Naive B cell (primary cell): ENCODE measurements at regions not wholly inside any gene's neighbourhood (a gene's known extent, or its start where the extent isn't known, plus 50 kb on each side); places are given as distances from the start of the nearest gene placed in this dataset.

ENCODE experiments used
- ATAC-seq, 2 donors: fragments of 150-1000 bp; cut with Tn5 transposase; 2 replicates each; pipeline ENCODE4 v1.10.0; 2021; ENCODE audit warnings: low read depth in 2 of 2, mild to moderate bottlenecking in 2 of 2, moderate library complexity in 2 of 2
- DNase-seq: peaks from one replicate; pipeline ENCODE4 v3.0.0; 2022
- H3K27ac Mint-ChIP-seq, 6 donors: one replicate each; pipeline ENCODE4 v1.8.0; 2020 to 2022; ENCODE audit warnings: mild to moderate bottlenecking in 6 of 6, mixed read lengths in 6 of 6, moderate library complexity in 5 of 6, inconsistent platforms in 2 of 6
- H3K27me3 Mint-ChIP-seq, 3 donors: one replicate each; pipeline ENCODE4 v1.8.0; 2021 to 2022; ENCODE audit warnings: mixed read lengths in 3 of 3, mild to moderate bottlenecking in 1 of 3
- H3K36me3 Mint-ChIP-seq, 2 donors: one replicate each; pipeline ENCODE4 v1.8.0; 2020 to 2022; ENCODE audit warnings: mixed read lengths in 2 of 2, inconsistent platforms in 1 of 2, mild to moderate bottlenecking in 1 of 2
- H3K4me1 Mint-ChIP-seq, 3 donors: one replicate each; pipeline ENCODE4 v1.8.0; 2020 to 2022; ENCODE audit warnings: mixed read lengths in 3 of 3, inconsistent platforms in 1 of 3, mild to moderate bottlenecking in 1 of 3, moderate library complexity in 1 of 3
- H3K4me3 Mint-ChIP-seq, 8 donors: one replicate each; pipeline ENCODE4 v1.8.0; 2020 to 2022; ENCODE audit warnings: mild to moderate bottlenecking in 8 of 8, mixed read lengths in 8 of 8, moderate library complexity in 8 of 8, inconsistent platforms in 2 of 8
- H3K9me3 Mint-ChIP-seq, 7 donors: one replicate each; pipeline ENCODE4 v1.8.0; 2020 to 2022; ENCODE audit warnings: mixed read lengths in 7 of 7, mild to moderate bottlenecking in 5 of 7, inconsistent platforms in 2 of 7, moderate library complexity in 1 of 7

GRCh38 chr5:96509721-96510350 is 76.8 kb upstream of the PCSK1 start:
- Mint-ChIP-seq H3K27ac (no peak overlapping the region), H3K4me3 (no peak overlapping the region), H3K9me3 (peaks cover 0 to 2% (median 0%) of the 10 kb centered on the region in 7 donors), H3K27me3 (peaks cover 2 to 8% (median 5%) of the 10 kb centered on the region in 3 donors), H3K36me3 (no peaks in the 10 kb centered on the region), H3K4me1 (no peaks in the 10 kb centered on the region)
- DNase-seq (no peak), ATAC-seq (no peak)

GRCh38 chr5:96516631-96517071 is 83.6 kb upstream of the PCSK1 start:
- Mint-ChIP-seq H3K36me3 (no peaks in the 10 kb centered on the region), H3K9me3 (peaks cover 0 to 4% (median 0%) of the 10 kb centered on the region in 7 donors), H3K4me3 (no peak overlapping the region), H3K27me3 (peaks cover 11 to 27% (median 27%) of the 10 kb centered on the region in 3 donors), H3K4me1 (no peaks in the 10 kb centered on the region), H3K27ac (no peak overlapping the region)
- DNase-seq (no peak), ATAC-seq (no peak)

- H3K27me3 Mint-ChIP-seq, result peaks cover 11 to 28% (median 25%) of the 10 kb centered on the region in 3 donors
- no peak overlapping the region for H3K27ac Mint-ChIP-seq
- H3K36me3 Mint-ChIP-seq, result no peaks in the 10 kb centered on the region
- ATAC-seq, result no peak
- H3K4me3 Mint-ChIP-seq, result no peak overlapping the region
- H3K9me3 Mint-ChIP-seq, result peaks cover 0 to 4% (median 0%) of the 10 kb centered on the region in 7 donors
- no peak for DNase-seq
- H3K4me1 Mint-ChIP-seq, result no peaks in the 10 kb centered on the region
These were observed 84.2 kb upstream of the PCSK1 start for GRCh38 chr5:96517295-96517694.

DNA sequence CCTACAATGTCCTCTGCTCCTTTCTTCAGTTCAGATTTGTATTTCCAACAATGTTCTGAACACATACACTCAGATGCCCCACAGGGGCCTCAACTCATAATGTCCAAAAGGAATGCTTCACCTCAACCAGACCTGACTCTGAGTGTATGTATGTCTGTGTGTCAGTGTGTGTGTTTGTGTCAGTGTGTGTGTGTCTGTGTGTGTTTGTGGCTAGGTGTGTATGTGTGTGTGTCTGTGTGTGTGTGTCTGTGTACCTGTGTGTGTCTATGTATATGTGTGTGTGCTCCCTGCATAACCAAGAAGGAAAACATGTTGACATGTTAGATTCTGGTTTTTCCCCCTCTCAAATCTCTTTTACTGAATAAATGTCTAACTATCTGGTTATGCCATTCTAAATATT is 87.3 kb upstream of the PCSK1 start:
- no peaks in the 10 kb centered on the region for H3K4me1 Mint-ChIP-seq
- no peak overlapping the region for H3K27ac Mint-ChIP-seq
- DNase-seq, result no peak
- H3K9me3 Mint-ChIP-seq, result peaks cover 0 to 3% (median 0%) of the 10 kb centered on the region in 7 donors
- H3K4me3 Mint-ChIP-seq, result no peak overlapping the region
- peaks cover 24 to 33% (median 27%) of the 10 kb centered on the region in 3 donors for H3K27me3 Mint-ChIP-seq
- no peak for ATAC-seq
- no peaks in the 10 kb centered on the region for H3K36me3 Mint-ChIP-seq

DNA sequence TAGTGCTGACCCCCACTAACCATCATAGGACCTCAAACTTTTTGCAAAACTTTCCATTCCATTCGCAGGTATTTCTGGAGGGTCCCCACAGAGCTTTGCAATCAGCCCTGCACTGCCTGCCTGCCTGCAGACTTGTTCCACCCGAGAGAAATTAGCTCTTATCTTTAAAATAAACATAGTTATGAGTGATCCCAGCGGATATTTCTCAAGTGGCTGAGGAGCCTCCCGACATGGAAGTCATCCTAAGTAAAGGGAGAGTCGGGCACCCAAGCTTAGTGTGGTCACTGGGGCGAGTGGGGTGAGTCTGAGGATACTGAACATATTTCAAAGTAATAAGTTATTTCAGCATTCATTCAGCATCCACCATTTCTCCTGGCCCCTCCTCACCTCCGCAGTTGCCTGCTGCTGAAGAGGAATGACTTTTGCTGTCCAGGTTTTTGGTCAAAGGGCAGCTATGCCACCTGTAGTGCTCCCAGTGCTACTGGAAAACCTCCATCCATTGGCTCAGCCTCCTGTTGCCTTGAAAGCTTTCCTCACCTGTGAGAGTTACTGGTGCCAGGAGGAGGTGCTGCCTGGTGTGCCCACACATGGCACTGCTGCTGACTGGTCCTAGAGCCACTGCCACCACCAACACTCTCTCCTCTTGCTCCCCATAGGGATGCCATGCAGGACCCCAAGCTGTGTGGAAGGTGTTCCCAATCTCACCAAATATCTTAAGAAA is 89.7 kb upstream of the PCSK1 start:
- H3K36me3 Mint-ChIP-seq, result no peaks in the 10 kb centered on the region
- H3K9me3 Mint-ChIP-seq, result peaks cover 0 to 3% (median 0%) of the 10 kb centered on the region in 7 donors
- ATAC-seq (no peak), DNase-seq (no peak)
- no peaks in the 10 kb centered on the region for H3K4me1 Mint-ChIP-seq
- no peak overlapping the region for H3K27ac Mint-ChIP-seq
- H3K4me3 Mint-ChIP-seq, result no peak overlapping the region
- peaks cover 22 to 35% (median 22%) of the 10 kb centered on the region in 3 donors for H3K27me3 Mint-ChIP-seq

DNA sequence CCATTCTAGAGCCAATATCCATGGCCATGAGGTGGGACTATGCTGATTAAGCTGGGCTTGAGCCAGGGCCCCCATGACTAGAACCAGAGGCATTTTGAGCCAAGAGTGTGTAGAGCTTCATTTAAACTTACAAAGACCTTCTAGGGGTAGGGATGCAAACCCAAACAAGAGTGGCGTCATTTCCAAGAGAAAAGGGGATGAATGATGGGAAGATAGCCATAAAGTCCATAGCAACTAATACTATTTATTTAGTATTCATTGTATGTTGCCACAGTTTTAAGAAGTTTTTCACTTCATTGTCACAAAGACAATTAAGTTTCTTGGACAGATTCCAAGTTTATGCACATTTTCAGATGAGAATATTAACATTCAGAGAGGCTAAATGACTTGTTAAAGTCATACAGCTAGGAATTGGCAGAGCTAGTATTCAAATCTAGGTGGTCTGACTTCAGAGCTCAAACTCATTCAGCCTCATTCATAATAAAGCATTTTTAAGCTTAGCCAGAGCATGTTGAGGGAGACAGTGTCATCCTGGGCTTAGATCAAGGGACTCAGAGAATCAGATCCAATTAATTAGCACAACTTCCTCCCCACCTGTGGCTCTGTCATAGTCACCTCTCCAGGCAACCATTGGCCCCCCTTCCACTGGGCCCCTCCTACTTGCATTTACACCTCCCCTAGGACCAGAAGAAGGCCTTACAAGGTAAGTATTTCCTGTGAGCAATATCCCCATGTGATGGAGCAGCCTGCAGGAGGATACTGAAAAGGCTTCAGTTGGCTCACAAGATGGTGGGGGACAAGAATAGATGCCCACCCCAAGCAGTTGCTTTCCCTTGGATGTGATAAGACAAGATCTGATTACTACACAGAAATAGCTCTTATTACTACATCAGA is 95.0 kb upstream of the PCSK1 start:
- peaks cover 3 to 20% (median 8%) of the 10 kb centered on the region in 3 donors for H3K27me3 Mint-ChIP-seq
- H3K9me3 Mint-ChIP-seq, result peaks cover 0 to 3% (median 0%) of the 10 kb centered on the region in 7 donors
- H3K4me1 Mint-ChIP-seq, result no peaks in the 10 kb centered on the region
- ATAC-seq (no peak), DNase-seq (no peak)
- H3K27ac Mint-ChIP-seq, result no peak overlapping the region
- H3K4me3 Mint-ChIP-seq, result no peak overlapping the region
- H3K36me3 Mint-ChIP-seq, result no peaks in the 10 kb centered on the region

- Mint-ChIP-seq H3K27me3 (peaks cover 0 to 11% (median 3%) of the 10 kb centered on the region in 3 donors), H3K9me3 (peaks cover 0 to 3% (median 0%) of the 10 kb centered on the region in 7 donors), H3K4me3 (no peak overlapping the region), H3K27ac (no peak overlapping the region), H3K4me1 (no peaks in the 10 kb centered on the region), H3K36me3 (no peaks in the 10 kb centered on the region)
- ATAC-seq (no peak), DNase-seq (no peak)
These were observed 95.9 kb upstream of the PCSK1 start for GRCh38 chr5:96528826-96529474.

- no peaks in the 10 kb centered on the region for H3K36me3 Mint-ChIP-seq
- H3K4me1 Mint-ChIP-seq, result no peaks in the 10 kb centered on the region
- DNase-seq, result no peak
- peaks cover 0 to 3% (median 0%) of the 10 kb centered on the region in 7 donors for H3K9me3 Mint-ChIP-seq
- H3K27me3 Mint-ChIP-seq, result peaks cover 0 to 11% (median 3%) of the 10 kb centered on the region in 3 donors
- H3K27ac Mint-ChIP-seq, result peak overlapping the region in 1 of 6 donors; percentile 22
- no peak overlapping the region for H3K4me3 Mint-ChIP-seq
- no peak for ATAC-seq
These were observed 96.5 kb upstream of the PCSK1 start for GRCh38 chr5:96529559-96529958.

GRCh38 chr5:96530901-96531300 is 97.9 kb upstream of the PCSK1 start:
- H3K27ac Mint-ChIP-seq, result no peak overlapping the region
- no peaks in the 10 kb centered on the region for H3K36me3 Mint-ChIP-seq

DNA sequence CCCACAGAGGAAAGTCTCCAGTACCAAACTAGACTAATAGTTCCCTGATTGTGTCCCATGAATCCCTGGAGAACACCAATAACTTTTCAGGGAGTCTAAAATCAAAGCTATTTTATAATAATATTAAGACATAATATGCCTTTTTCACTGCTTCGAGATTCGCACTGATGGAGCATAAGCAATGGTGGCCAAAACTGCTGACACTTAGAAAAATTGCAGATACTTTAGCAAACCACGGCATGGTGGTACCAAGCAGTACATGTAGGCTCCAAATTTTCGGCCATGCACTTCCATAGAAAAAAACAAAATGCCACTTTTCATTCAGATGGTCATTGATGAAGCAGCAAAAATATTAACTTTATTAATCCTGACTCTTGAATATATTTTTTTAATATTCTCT is 100.3 kb upstream of the PCSK1 start:
- ATAC-seq (no peak), DNase-seq (no peak)
- Mint-ChIP-seq H3K36me3 (no peaks in the 10 kb centered on the region), H3K4me1 (no peaks in the 10 kb centered on the region), H3K27me3 (no peaks in the 10 kb centered on the region), H3K4me3 (no peak overlapping the region), H3K27ac (no peak overlapping the region), H3K9me3 (peaks cover 0 to 2% (median 0%) of the 10 kb centered on the region in 7 donors)

More at GRCh38 chr5:96530901-96531300, 97.9 kb upstream of the PCSK1 start:
- ATAC-seq (no peak), DNase-seq (no peak)
- H3K4me1 Mint-ChIP-seq, result no peaks in the 10 kb centered on the region
- H3K4me3 Mint-ChIP-seq, result no peak overlapping the region
- H3K9me3 Mint-ChIP-seq, result peaks cover 0 to 3% (median 0%) of the 10 kb centered on the region in 7 donors
- H3K27me3 Mint-ChIP-seq, result peaks cover 0 to 11% (median 0%) of the 10 kb centered on the region in 3 donors

DNA sequence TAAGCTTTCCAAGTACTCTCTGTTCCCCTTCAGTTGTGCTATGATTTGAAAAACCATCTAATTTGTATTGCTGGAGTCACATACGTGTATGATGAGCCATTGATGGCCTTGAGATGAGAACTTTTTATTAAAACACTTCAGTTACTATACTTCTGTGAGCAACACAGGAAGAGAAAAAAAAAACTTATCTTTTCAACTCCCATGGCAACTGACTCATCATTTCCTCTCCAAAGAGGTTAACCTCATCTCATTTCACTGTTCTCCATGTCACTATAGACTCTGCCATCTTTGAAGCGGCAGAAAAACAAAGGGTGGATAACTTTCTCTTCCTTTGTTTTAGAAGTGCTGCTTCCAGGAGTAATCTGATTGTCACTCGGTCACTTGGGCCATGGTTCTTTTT is 104.3 kb upstream of the PCSK1 start:
- Mint-ChIP-seq H3K4me3 (no peak overlapping the region), H3K27ac (no peak overlapping the region), H3K4me1 (no peaks in the 10 kb centered on the region), H3K36me3 (no peaks in the 10 kb centered on the region), H3K27me3 (no peaks in the 10 kb centered on the region), H3K9me3 (peaks cover 0 to 5% (median 0%) of the 10 kb centered on the region in 7 donors)
- ATAC-seq (no peak), DNase-seq (no peak)

- no peak overlapping the region for H3K27ac Mint-ChIP-seq
- ATAC-seq, result no peak
- no peak for DNase-seq
These were observed 105.8 kb upstream of the PCSK1 start for GRCh38 chr5:96538808-96539250.

GRCh38 chr5:96546120-96546519 is 113.1 kb upstream of the PCSK1 start:
- no peak overlapping the region for H3K4me3 Mint-ChIP-seq
- no peaks in the 10 kb centered on the region for H3K4me1 Mint-ChIP-seq
- ATAC-seq, result no peak
- DNase-seq, result no peak
- no peak overlapping the region for H3K27ac Mint-ChIP-seq
- H3K9me3 Mint-ChIP-seq, result peaks cover 0 to 20% (median 4%) of the 10 kb centered on the region in 7 donors
- peaks cover 0 to 7% of the 10 kb centered on the region in 2 donors for H3K36me3 Mint-ChIP-seq
- peaks cover 7 to 15% (median 9%) of the 10 kb centered on the region in 3 donors for H3K27me3 Mint-ChIP-seq

More at GRCh38 chr5:96538808-96539250, 105.8 kb upstream of the PCSK1 start:
- Mint-ChIP-seq H3K36me3 (no peaks in the 10 kb centered on the region), H3K27me3 (no peaks in the 10 kb centered on the region), H3K4me3 (no peak overlapping the region), H3K4me1 (no peaks in the 10 kb centered on the region), H3K9me3 (peaks cover 0 to 18% (median 3%) of the 10 kb centered on the region in 7 donors)
